SK-N-SH (cell line): ENCODE measurements at regions not wholly inside any gene's neighbourhood (a gene's known extent, or its start where the extent isn't known, plus 50 kb on each side); places are given as distances from the start of the nearest gene placed in this dataset.
"Not testable (repeated sequence)": the region's sequence is repeated elsewhere in the genome, so short reads cannot be mapped to it uniquely, and the experiment has no call there.

ENCODE experiments used
- CTCF ChIA-PET: fragments of 300-600, 350-600 bp; formaldehyde crosslinking; extraction: SDS; loops from one replicate; lab custom pipeline; 2021; lab: Yijun Ruan, JAX
- POLR2A ChIA-PET: fragments of 350-600 bp; sonication (Branson Sonifier 250); formaldehyde crosslinking; extraction: SDS; loops from one replicate; lab custom pipeline; 2020; ENCODE audit warnings: antibody characterized with exemption, inconsistent platforms; lab: Yijun Ruan, JAX
- DNase-seq: peaks from one replicate; pipeline ENCODE4 v3.0.0; 2012
- H2AFZ ChIP-seq: fragments of 200-600 bp; sonication (generic); 2 replicates; pipeline ENCODE4 v1.8.1; 2016; ENCODE audit warnings: antibody characterized with exemption, mild to moderate bottlenecking, low read depth
- H3F3A ChIP-seq: fragments of 200-600 bp; sonication (generic); replicated peaks from 2 replicates; pipeline ENCODE3; 2016; ENCODE audit warnings: antibody characterized with exemption, mild to moderate bottlenecking; ENCODE audit not compliant: insufficient read depth
- H3K27ac ChIP-seq, 2 experiments: fragments of 200-500 bp in 1 of 2; fragments of 200-600 bp in 1 of 2; sonication (Bioruptor generic) in 1 of 2; sonication (generic), shearing (Covaris generic) in 1 of 2; 2 replicates each; pipeline versions ENCODE4 v1.5.1 to v1.6.1; 2014 to 2016; ENCODE audit warnings: low read depth in 2 of 2, inconsistent platforms in 1 of 2, low read length in 1 of 2, mild to moderate bottlenecking in 1 of 2, mixed read lengths in 1 of 2
- H3K27me3 ChIP-seq: fragments of 200-600 bp; sonication (generic), shearing (Covaris generic); 2 replicates; pipeline ENCODE4 v1.6.1; 2016; ENCODE audit warnings: mixed run types; ENCODE audit not compliant: insufficient read depth
- H3K36me3 ChIP-seq, 2 experiments: fragments of 200-500 bp in 1 of 2; fragments of 200-600 bp in 1 of 2; sonication (Bioruptor generic) in 1 of 2; sonication (generic) in 1 of 2; replicated peaks in 1 of 2; 2 replicates each; pipeline versions ENCODE3 to v1.5.1; 2014 to 2016; ENCODE audit warnings: low read length in 1 of 2, mild to moderate bottlenecking in 1 of 2; ENCODE audit not compliant: insufficient read depth in 2 of 2, control insufficient read depth in 1 of 2
- H3K4me1 ChIP-seq, 2 experiments: fragments of 200-500 bp in 1 of 2; fragments of 200-600 bp in 1 of 2; sonication (Bioruptor generic) in 1 of 2; sonication (generic), shearing (Covaris generic) in 1 of 2; 2 replicates each; pipeline versions ENCODE4 v1.5.1 to v1.6.1; 2014 to 2016; ENCODE audit warnings: low read depth in 1 of 2, low read length in 1 of 2, mixed run types in 1 of 2; ENCODE audit not compliant: insufficient read depth in 2 of 2, control insufficient read depth in 1 of 2
- H3K4me2 ChIP-seq: fragments of 200-600 bp; sonication (generic), shearing (Covaris generic); 2 replicates; pipeline ENCODE4 v1.6.1; 2017; ENCODE audit warnings: mixed run types
- H3K4me3 ChIP-seq, 2 experiments: fragments of 200-500 bp in 1 of 2; fragments of 200-600 bp in 1 of 2; sonication (Bioruptor generic) in 1 of 2; sonication (generic), shearing (Covaris generic) in 1 of 2; 2 replicates each; pipeline versions ENCODE4 v1.5.1 to v1.8.1; 2014 to 2016; ENCODE audit warnings: low read depth in 2 of 2, inconsistent platforms in 1 of 2, low read length in 1 of 2, mild to moderate bottlenecking in 1 of 2, mixed read lengths in 1 of 2, moderate library complexity in 1 of 2
- H3K79me2 ChIP-seq: fragments of 200-600 bp; sonication (generic); 2 replicates; pipeline ENCODE4 v1.8.1; 2017; ENCODE audit warnings: mild to moderate bottlenecking; ENCODE audit not compliant: insufficient read depth
- H3K9ac ChIP-seq: fragments of 200-600 bp; sonication (generic); 2 replicates; pipeline ENCODE4 v1.6.1; 2017; ENCODE audit warnings: mixed run types
- H3K9me2 ChIP-seq: fragments of 200-600 bp; sonication (generic); 2 replicates; pipeline ENCODE4 v1.6.1; 2017; ENCODE audit warnings: mixed run types
- H3K9me3 ChIP-seq: fragments of 200-600 bp; sonication (generic); 2 replicates; pipeline ENCODE4 v1.6.1; 2017; ENCODE audit warnings: mixed run types, mild to moderate bottlenecking, moderate library complexity
- H4K20me1 ChIP-seq: fragments of 200-600 bp; sonication (generic); 2 replicates; pipeline ENCODE4 v1.6.1; 2017; ENCODE audit warnings: mild to moderate bottlenecking, mixed run types; ENCODE audit not compliant: insufficient read depth
- CHD2 ChIP-seq: fragments of 150-350 bp; IDR thresholded peaks from 2 replicates; pipeline ENCODE4 v1.6.1; 2018; ENCODE audit warnings: low read length; ENCODE audit not compliant: partially characterized antibody
- ELF1 ChIP-seq: IDR thresholded peaks from 2 replicates; pipeline ENCODE4 v1.4.0; 2012
- EP300 ChIP-seq, 2 experiments: IDR thresholded peaks; 2 replicates each; pipeline versions ENCODE4 v1.4.0 to v1.6.1; 2012; ENCODE audit warnings: borderline replicate concordance in 1 of 2, low read depth in 1 of 2, low read length in 1 of 2
- EZH2phosphoT487 ChIP-seq: fragments of 200-600 bp; sonication (generic); IDR thresholded peaks from 2 replicates; pipeline ENCODE4 v1.6.1; 2017; ENCODE audit warnings: low read depth, mixed run types, mild to moderate bottlenecking, antibody characterized with exemption, moderate library complexity, borderline replicate concordance
- FOXJ3 ChIP-seq: sonication (generic); formaldehyde crosslinking; IDR thresholded peaks from 2 replicates; pipeline ENCODE4 v1.5.1; 2020; ENCODE audit warnings: mild to moderate bottlenecking, missing genetic modification reagents
- FOXM1 ChIP-seq: IDR thresholded peaks from 2 replicates; pipeline ENCODE4 v1.4.0; 2012; ENCODE audit warnings: low read depth, mild to moderate bottlenecking
- JUND ChIP-seq: IDR thresholded peaks from 2 replicates; pipeline ENCODE4 v1.4.0; 2012
- MAX ChIP-seq: IDR thresholded peaks from 2 replicates; pipeline ENCODE4 v1.4.0; 2012; ENCODE audit warnings: low read depth
- MEF2A ChIP-seq: IDR thresholded peaks from 2 replicates; pipeline ENCODE4 v1.4.0; 2012; ENCODE audit warnings: low read depth, borderline replicate concordance
- MXI1 ChIP-seq: IDR thresholded peaks from 2 replicates; pipeline ENCODE4 v1.6.1; 2012; ENCODE audit warnings: mild to moderate bottlenecking, low read depth, low read length, improper control_type of control experiment
- NFIC ChIP-seq: IDR thresholded peaks from 2 replicates; pipeline ENCODE4 v1.4.0; 2012; ENCODE audit warnings: borderline replicate concordance
- NRF1 ChIP-seq: IDR thresholded peaks from 2 replicates; pipeline ENCODE4 v1.6.1; 2012; ENCODE audit warnings: low read depth, mild to moderate bottlenecking, low read length
- PBX3 ChIP-seq: IDR thresholded peaks from 2 replicates; pipeline ENCODE4; 2012
- POLR2AphosphoS5 ChIP-seq: IDR thresholded peaks from 2 replicates; pipeline ENCODE4 v1.6.1; 2012; ENCODE audit warnings: low read depth, low read length
- RAD21 ChIP-seq: IDR thresholded peaks from 2 replicates; pipeline ENCODE4 v1.6.1; 2012; ENCODE audit warnings: mild to moderate bottlenecking, low read length
- RCOR1 ChIP-seq: fragments of 150-350 bp; IDR thresholded peaks from 2 replicates; pipeline ENCODE4 v1.6.1; 2017; ENCODE audit warnings: antibody characterized with exemption, low read length
- SIN3A ChIP-seq: IDR thresholded peaks from 2 replicates; pipeline ENCODE4 v1.6.1; 2012; ENCODE audit warnings: low read depth, mild to moderate bottlenecking, low read length, moderate library complexity, borderline replicate concordance
- SMC3 ChIP-seq: IDR thresholded peaks from 2 replicates; pipeline ENCODE4 v1.6.1; 2012; ENCODE audit warnings: low read depth, low read length, improper control_type of control experiment
- TAF1 ChIP-seq: IDR thresholded peaks from 2 replicates; pipeline ENCODE4 v1.6.1; 2012; ENCODE audit warnings: low read depth, mild to moderate bottlenecking, low read length, moderate library complexity, borderline replicate concordance
- TCF12 ChIP-seq: IDR thresholded peaks from 2 replicates; pipeline ENCODE4 v1.4.0; 2012
- TEAD4 ChIP-seq: IDR thresholded peaks from 2 replicates; pipeline ENCODE4 v1.4.0; 2012; ENCODE audit warnings: mild to moderate bottlenecking, borderline replicate concordance; ENCODE audit not compliant: insufficient read depth
- USF1 ChIP-seq: IDR thresholded peaks from 2 replicates; pipeline ENCODE4 v1.4.0; 2012; ENCODE audit warnings: low read depth, borderline replicate concordance
- YY1 ChIP-seq: IDR thresholded peaks from 2 replicates; pipeline ENCODE4 v1.4.0; 2012; ENCODE audit warnings: low read depth, mild to moderate bottlenecking
- WGBS: methylation state at CpG from one replicate; pipeline ENCODE4 v1.1.6; 2017; ENCODE audit warnings: low lambda C conversion rate; 5-methylcytosine and 5-hydroxymethylcytosine counted together

- H3F3A ChIP-seq: no peaks in the 10 kb centered on the region
- no peak overlapping the region for H3K9ac ChIP-seq
- H2AFZ ChIP-seq: no peak overlapping the region
- no peaks in the 10 kb centered on the region for H3K4me1 ChIP-seq
- H3K9me2 ChIP-seq: no peaks in the 10 kb centered on the region; the same call in 1 of the 2 replicates
- H3K79me2 ChIP-seq: no peaks in the 10 kb centered on the region
- POLR2A ChIA-PET: no interaction called here
- DNase-seq: no peak
- CTCF ChIA-PET: no interaction called here
- H3K9me3 ChIP-seq: no peaks in the 10 kb centered on the region
- no peak overlapping the region for H3K27ac ChIP-seq
- no peaks in the 10 kb centered on the region for H3K27me3 ChIP-seq
- WGBS: 25% methylated on average over 1 of the region's 1 CpG
- H4K20me1 ChIP-seq: no peaks in the 10 kb centered on the region
- H3K4me2 ChIP-seq: no peak overlapping the region
- H3K36me3 ChIP-seq: no peaks in the 10 kb centered on the region
- TF ChIP-seq ELF1 (no peak), MXI1 (no peak), NRF1 (no peak), JUND (no peak), RAD21 (no peak), POLR2AphosphoS5 (no peak), TAF1 (no peak), FOXM1 (no peak), SMC3 (no peak), EP300 (IDR thresholded peaks at IDR 0.05; ENCODE audit: borderline replicate concordance in 1 of 2, low read depth in 1 of 2, low read length in 1 of 2) (no peak), USF1 (no peak)
- TF ChIP-seq, all 33 proteins: peak for 0
- H3K4me3 ChIP-seq: no peak overlapping the region
Measured at GRCh38 chr1:72969461-72969860, 687.1 kb upstream of the NEGR1 start.

- CTCF ChIA-PET: no interaction called here
- H3F3A ChIP-seq: no peaks in the 10 kb centered on the region
- no peak overlapping the region for H3K4me2 ChIP-seq
- H3K9ac ChIP-seq: no peak overlapping the region
- no peak overlapping the region for H3K27ac ChIP-seq
- no peaks in the 10 kb centered on the region for H3K4me1 ChIP-seq
- TF ChIP-seq FOXJ3 (CRISPR knock-in tag) (no peak), MXI1 (no peak), YY1 (no peak), MAX (no peak), RAD21 (no peak), PBX3 (no peak), CHD2 (no peak), TCF12 (no peak), TAF1 (no peak), RCOR1 (no peak), USF1 (no peak), MEF2A (no peak), FOXM1 (no peak), SIN3A (no peak), NFIC (no peak), TEAD4 (no peak), EZH2phosphoT487 (no peak)
- POLR2A ChIA-PET: no interaction called here
- H3K9me3 ChIP-seq: no peaks in the 10 kb centered on the region
- no peaks in the 10 kb centered on the region for H3K27me3 ChIP-seq
- no peak for DNase-seq
- H3K36me3 ChIP-seq: no peaks in the 10 kb centered on the region
- no peak overlapping the region for H2AFZ ChIP-seq
- no peaks in the 10 kb centered on the region for H3K9me2 ChIP-seq
- no peak overlapping the region for H3K4me3 ChIP-seq
- H4K20me1 ChIP-seq: no peaks in the 10 kb centered on the region
- H3K79me2 ChIP-seq: no peaks in the 10 kb centered on the region
Measured at GRCh38 chr1:72954943-72955342, 672.6 kb upstream of the NEGR1 start.

GRCh38 chr1:72950900-72951299 is 668.6 kb upstream of the NEGR1 start:
- H4K20me1 ChIP-seq: not testable (repeated sequence)
- 59% methylated on average over 3 of the region's 3 CpGs for WGBS

More at GRCh38 chr1:72950900-72951299, 668.6 kb upstream of the NEGR1 start:
- H3K79me2 ChIP-seq, H3K4me1 ChIP-seq, H3K9me3 ChIP-seq, DNase-seq, H2AFZ ChIP-seq, H3K9ac ChIP-seq, H3K36me3 ChIP-seq, H3K27me3 ChIP-seq, H3K4me3 ChIP-seq, H3K4me2 ChIP-seq, POLR2A ChIA-PET, H3F3A ChIP-seq, H3K27ac ChIP-seq, H3K9me2 ChIP-seq: not testable (repeated sequence)
- CTCF ChIA-PET: interaction anchor here (0.9 kb wide), 1 partner anchor 26 kb away, joined by 3 read pairs; no protein-coding TSS in a partner anchor
